NCI-H1417 (cell line): ENCODE measurements at regions not wholly inside any gene's neighbourhood (a gene's known extent, or its start where the extent isn't known, plus 50 kb on each side); places are given as distances from the start of the nearest gene placed in this dataset.

ENCODE experiments used
- DNase-seq, 3 experiments: peaks; one replicate each; lab custom pipeline; 2025; lab: John Stamatoyannopoulos, UW

- DNase-seq: peak; percentile 8 to 80 (median 69)
Observed at GRCh38 chr7:35450456-35451214, 196.7 kb upstream of the TBX20 start.

GRCh38 chr7:35448486-35448885, 194.6 kb upstream of the TBX20 start:
- no peak for DNase-seq

- DNase-seq: no peak
Observed at GRCh38 chr7:35446091-35446490, 192.2 kb upstream of the TBX20 start.

GRCh38 chr7:35437619-35438275, 183.8 kb upstream of the TBX20 start:
- no peak for DNase-seq

- no peak for DNase-seq
Observed at GRCh38 chr7:35436452-35436851, 182.6 kb upstream of the TBX20 start.

- peak in 1 of 3 experiments; percentile 15 for DNase-seq
Observed at GRCh38 chr7:35430547-35431153, 176.8 kb upstream of the TBX20 start.

- peak in 2 of 3 experiments; percentile 26 to 80 for DNase-seq
Observed at GRCh38 chr7:35424869-35425495, 171.1 kb upstream of the TBX20 start.

GRCh38 chr7:35424440-35424839, 170.5 kb upstream of the TBX20 start:
- DNase-seq: no peak

- DNase-seq: no peak
Observed at GRCh38 chr7:35422715-35423114, 168.8 kb upstream of the TBX20 start.

- DNase-seq: no peak
Observed at GRCh38 chr7:35420656-35421055, 166.8 kb upstream of the TBX20 start.

- no peak for DNase-seq
Observed at GRCh38 chr7:35419391-35419755, 165.5 kb upstream of the TBX20 start.

GRCh38 chr7:35418716-35419390, 165.0 kb upstream of the TBX20 start:
- no peak for DNase-seq

GRCh38 chr7:35416568-35416967, 162.7 kb upstream of the TBX20 start:
- DNase-seq: no peak

- no peak for DNase-seq
Observed at GRCh38 chr7:35415411-35415822, 161.5 kb upstream of the TBX20 start.

GRCh38 chr7:35411331-35411730, 157.4 kb upstream of the TBX20 start:
- no peak for DNase-seq

- DNase-seq: no peak
Observed at GRCh38 chr7:35405461-35405860, 151.6 kb upstream of the TBX20 start.

GRCh38 chr7:35401217-35401879, 147.4 kb upstream of the TBX20 start:
- DNase-seq: no peak

GRCh38 chr7:35399840-35400239, 145.9 kb upstream of the TBX20 start:
- no peak for DNase-seq

GRCh38 chr7:35399216-35399615, 145.3 kb upstream of the TBX20 start:
- no peak for DNase-seq

- no peak for DNase-seq
Observed at GRCh38 chr7:35398518-35398917, 144.6 kb upstream of the TBX20 start.

- no peak for DNase-seq
Observed at GRCh38 chr7:35390146-35390545, 136.2 kb upstream of the TBX20 start.

GRCh38 chr7:35389636-35390035, 135.7 kb upstream of the TBX20 start:
- no peak for DNase-seq
